Motor neuron (in vitro differentiated cells): ENCODE measurements at regions not wholly inside any gene's neighbourhood (a gene's known extent, or its start where the extent isn't known, plus 50 kb on each side); places are given as distances from the start of the nearest gene placed in this dataset.
"Not testable (repeated sequence)": the region's sequence is repeated elsewhere in the genome, so short reads cannot be mapped to it uniquely, and the experiment has no call there.

Experiments
- ATAC-seq, 8 experiments: fragments of 200-7000 bp; cut with Tn5 transposase; replicated peaks in 6 of 8; 2 replicates each; pipeline ENCODE4 v1.8.0; 2021; ENCODE audit warnings: mild to moderate bottlenecking in 8 of 8, moderate library complexity in 8 of 8
- H3K27ac ChIP-seq, 2 donors: fragments of 250-450 bp; sonication (Bioruptor Pico); 2 replicates each; pipeline ENCODE4 v1.9.0; 2021; ENCODE audit warnings: antibody characterized with exemption in 2 of 2, mild to moderate bottlenecking in 2 of 2, moderate library complexity in 1 of 2
- H3K4me1 ChIP-seq, 2 donors: fragments of 250-450 bp; sonication (Bioruptor Pico); replicated peaks in 1 of 2; 2 replicates each; pipeline ENCODE4 v1.6.1; 2021; ENCODE audit warnings: antibody characterized with exemption in 2 of 2, mild to moderate bottlenecking in 2 of 2, moderate library complexity in 1 of 2
- H3K4me3 ChIP-seq, 5 donors: fragments of 250-450 bp; sonication (Bioruptor Pico); 2 replicates each; pipeline ENCODE4 v1.9.0; 2021; ENCODE audit warnings: antibody characterized with exemption in 5 of 5, mild to moderate bottlenecking in 5 of 5, moderate library complexity in 4 of 5
- WGBS, 10 experiments: fragments of 450-650 bp; shearing (Covaris generic); methylation state at CpG; one replicate each; pipeline ENCODE4 v1.0.0; 2022; 5-methylcytosine and 5-hydroxymethylcytosine counted together
- in situ Hi-C, 9 experiments: fragments of 400-800 bp; cut with MboI; loops; one replicate each; pipeline ENCODE4 v1.15.0; 2021; ENCODE audit warnings: low sequenced_read_pairs in 9 of 9, low pct_unique_long_range_greater_than_20kb in 2 of 9; ENCODE audit not compliant: unreplicated experiment in 9 of 9

DNA sequence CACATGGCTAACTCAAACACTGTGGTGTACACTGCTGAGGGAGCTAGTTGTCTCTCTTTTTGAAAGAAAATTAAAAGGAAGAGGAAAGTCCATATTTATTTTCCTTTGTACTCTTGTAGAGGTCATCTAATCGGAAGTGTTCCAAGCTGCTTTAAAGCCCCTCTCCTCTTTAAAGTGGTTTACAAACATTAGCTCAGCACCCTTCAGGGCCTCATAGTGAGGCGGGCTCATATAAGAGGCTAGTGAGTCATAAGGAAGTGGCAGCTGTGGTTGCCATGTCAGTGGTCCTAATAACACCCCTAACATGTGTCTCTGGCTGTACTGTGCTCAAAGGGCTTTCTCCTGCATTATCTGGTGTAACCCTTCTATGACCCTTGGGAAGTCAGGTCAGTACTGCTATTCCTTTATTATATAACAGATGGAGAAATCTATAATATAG is 104.4 kb upstream of the SERBP1 start:
- Histone ChIP-seq H3K27ac (no peak overlapping the region), H3K4me3 (no peak overlapping the region), H3K4me1 (peaks cover 0 to 5% of the 10 kb centered on the region in 2 donors)
- peak in 6 of 8 experiments; percentile 17 to 69 (median 50) for ATAC-seq
- 40 to 96% (median 85%) methylated on average over 1 to 2 of the region's 2 CpGs; no CpG with 5 or more reads in 2 of the 10 experiments for whole genome bisulfite sequencing, 10 experiments
- in situ Hi-C loops = loop anchor here (5.0 to 25.0 kb wide), 7 partner anchors 153 to 578 kb away; partner anchors contain the start of gene GADD45A (in 1 of the 9)

DNA sequence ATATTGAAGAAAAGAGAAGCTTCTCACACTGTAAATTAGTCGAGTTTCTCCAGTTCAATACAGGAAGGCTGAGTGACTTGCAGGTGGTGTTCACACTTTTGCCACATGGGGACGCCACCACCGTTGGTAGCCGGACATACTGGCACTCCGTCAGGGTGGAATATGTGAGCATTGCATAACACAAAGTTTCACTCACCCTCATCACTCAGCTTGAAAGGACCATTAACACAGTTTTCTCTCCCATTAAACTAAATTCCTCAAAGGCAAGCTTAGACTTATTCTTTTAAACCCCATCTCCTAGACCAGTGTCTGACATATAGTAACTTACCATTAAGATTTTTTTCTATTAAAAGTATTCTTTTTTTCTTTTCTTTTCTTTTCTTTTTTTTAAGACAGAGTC is 105.3 kb upstream of the SERBP1 start:
- Histone ChIP-seq H3K27ac (no peak overlapping the region), H3K4me1 (peaks cover 0 to 5% of the 10 kb centered on the region in 2 donors), H3K4me3 (no peak overlapping the region)
- in situ Hi-C loops = loop anchor here (10.0 to 25.0 kb wide), 6 partner anchors 152 to 577 kb away; partner anchors contain the start of gene GADD45A (in 1 of the 9)
- WGBS, 10 experiments = 0 to 39% (median 21%) methylated on average over 1 to 5 of the region's 5 CpGs; no CpG with 5 or more reads in 2 of the 10 experiments
- ATAC-seq = peak; percentile 61 to 92 (median 76)

DNA sequence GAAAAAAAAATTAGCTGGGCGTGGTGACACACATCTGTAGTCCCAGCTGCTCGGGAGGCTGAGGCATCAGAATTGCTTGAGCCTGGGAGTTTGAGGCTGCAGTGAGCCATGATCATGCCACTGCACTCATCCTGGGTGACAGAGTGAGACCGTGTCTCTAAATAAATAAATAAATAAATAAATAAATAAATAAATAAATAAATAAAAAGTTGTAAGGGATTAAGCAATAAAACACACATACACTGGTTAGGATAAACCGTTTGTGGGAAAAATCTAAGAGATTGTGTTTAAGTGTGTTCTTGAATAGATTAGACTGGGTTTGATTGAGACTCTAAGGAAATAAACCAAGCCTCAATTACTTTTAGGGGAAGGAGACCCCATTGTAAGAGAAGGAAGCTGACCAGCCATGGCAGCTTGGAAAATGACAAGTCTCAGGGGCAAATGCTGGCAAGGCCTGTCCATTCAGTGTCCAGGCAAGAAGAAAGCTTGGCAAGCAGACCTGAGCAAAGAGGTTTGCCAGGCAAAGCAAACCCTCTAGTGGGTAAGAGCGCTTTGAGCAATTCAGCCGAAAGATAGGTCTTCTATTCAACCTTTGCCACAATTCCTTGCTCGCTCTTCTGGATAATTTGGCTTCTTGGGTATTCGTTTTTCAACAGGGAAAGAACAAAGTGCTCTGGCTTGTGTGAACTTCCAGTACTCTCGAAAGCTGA is 106.9 kb upstream of the SERBP1 start:
- H3K27ac ChIP-seq = no peak overlapping the region
- 47 to 100% (median 82%) methylated on average over 2 to 9 of the region's 9 CpGs for WGBS, 10 experiments
- in situ Hi-C loops = loop anchor here (10.0 to 25.0 kb wide), 6 partner anchors 150 to 575 kb away; partner anchors contain the start of gene GADD45A (in 1 of the 9)
- ATAC-seq = peak in 1 of 8 experiments; percentile 49
- H3K4me3 ChIP-seq = no peak overlapping the region
- H3K4me1 ChIP-seq = peaks cover 0 to 5% of the 10 kb centered on the region in 2 donors

DNA sequence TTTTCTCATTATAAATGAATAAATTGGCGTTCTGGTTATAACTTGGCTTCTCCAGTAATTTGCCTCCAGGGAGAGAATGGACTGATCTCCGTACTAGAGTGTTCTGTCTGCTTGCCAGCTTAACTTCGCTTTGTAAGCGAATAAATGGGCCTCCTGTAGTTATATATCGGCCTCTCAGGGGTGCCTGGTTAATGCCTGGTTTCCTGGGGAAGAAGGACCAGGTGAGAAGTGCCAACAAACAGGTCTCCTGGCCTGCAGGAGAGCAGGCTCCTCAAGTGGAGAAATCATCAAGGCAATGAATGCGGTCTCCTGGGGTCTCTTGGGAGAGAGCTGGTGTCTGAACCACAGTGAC is 107.4 kb upstream of the SERBP1 start:
- no peak overlapping the region for H3K27ac ChIP-seq
- H3K4me1 ChIP-seq = peaks cover 0 to 5% of the 10 kb centered on the region in 2 donors
- no peak for ATAC-seq
- no peak overlapping the region for H3K4me3 ChIP-seq
- WGBS, 10 experiments = 70 to 100% (median 92%) methylated on average over 1 to 6 of the region's 6 CpGs; no CpG with 5 or more reads in 2 of the 10 experiments
- in situ Hi-C loops = loop anchor here (10.0 to 25.0 kb wide), 6 partner anchors 150 to 575 kb away; partner anchors contain the start of gene GADD45A (in 1 of the 9)

DNA sequence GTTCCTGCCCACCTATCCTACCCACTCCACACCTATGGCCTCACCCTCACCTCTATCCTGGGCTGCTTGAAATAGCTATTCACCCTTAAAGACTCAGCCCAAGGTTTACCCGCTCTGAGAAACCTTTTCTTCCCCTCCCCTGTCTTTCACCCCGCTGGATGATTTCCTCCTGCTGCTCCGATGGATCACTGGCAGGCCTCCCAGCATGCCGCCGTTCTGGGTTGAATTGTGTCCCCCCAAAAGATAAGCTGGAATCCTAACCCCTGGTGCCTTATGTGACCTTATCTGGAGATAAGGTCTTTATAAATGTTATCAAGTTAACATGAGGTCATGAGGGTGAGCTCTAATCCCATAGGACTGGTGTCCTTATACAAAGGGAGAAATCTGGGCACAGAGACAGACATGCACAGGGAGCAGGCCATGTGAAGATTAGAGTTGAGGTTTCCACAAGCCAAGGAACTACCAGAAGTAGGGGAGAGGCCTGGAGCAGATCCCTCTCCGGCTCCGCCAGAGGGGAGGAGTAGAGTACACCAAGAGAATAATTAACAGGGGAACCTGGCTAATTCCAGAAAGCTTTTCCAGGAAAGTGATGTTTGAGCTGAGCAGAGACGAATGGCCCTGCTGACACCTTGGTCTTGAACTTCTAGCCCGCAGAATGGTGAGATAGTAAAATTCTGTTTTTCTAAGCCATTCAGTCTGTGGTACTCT is 110.0 kb upstream of the SERBP1 start:
- Histone ChIP-seq H3K27ac (no peak overlapping the region), H3K4me3 (no peak overlapping the region), H3K4me1 (no peaks in the 10 kb centered on the region)
- WGBS, 10 experiments = 83 to 100% (median 91%) methylated on average over 2 to 9 of the region's 9 CpGs; no CpG with 5 or more reads in 2 of the 10 experiments
- ATAC-seq = no peak
- in situ Hi-C loops = loop anchor here in 6 of 9 experiments (25.0 kb wide), 3 partner anchors 147 to 572 kb away; partner anchors contain the start of gene GADD45A (in 1 of the 6)

DNA sequence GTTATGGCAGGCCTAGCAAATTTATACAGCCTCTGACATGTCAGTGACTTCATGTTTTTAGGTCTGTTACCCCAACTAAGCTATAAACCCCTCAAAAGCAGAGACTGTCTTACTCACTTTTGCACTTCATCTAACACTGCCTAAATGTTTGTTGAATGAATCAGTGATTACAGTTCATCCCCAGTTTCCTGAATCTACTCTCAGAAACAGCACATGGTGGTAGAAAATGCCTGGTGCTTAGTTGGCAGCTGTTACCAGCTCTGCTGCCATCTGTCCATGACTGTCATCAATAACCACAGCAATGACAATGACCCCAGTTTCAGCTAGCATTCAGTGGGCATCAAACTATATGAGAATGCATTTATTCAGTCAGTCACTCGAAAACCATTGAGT is 110.5 kb upstream of the SERBP1 start:
- ATAC-seq = no peak
- WGBS, 10 experiments = 75 to 100% (median 86%) methylated on average over 1 of the region's 1 CpG; no CpG with 5 or more reads in 6 of the 10 experiments
- H3K4me3 ChIP-seq = no peak overlapping the region
- no peaks in the 10 kb centered on the region for H3K4me1 ChIP-seq
- no peak overlapping the region for H3K27ac ChIP-seq
- in situ Hi-C loops = loop anchor here in 6 of 9 experiments (25.0 kb wide), 3 partner anchors 147 to 572 kb away; partner anchors contain the start of gene GADD45A (in 1 of the 6)

DNA sequence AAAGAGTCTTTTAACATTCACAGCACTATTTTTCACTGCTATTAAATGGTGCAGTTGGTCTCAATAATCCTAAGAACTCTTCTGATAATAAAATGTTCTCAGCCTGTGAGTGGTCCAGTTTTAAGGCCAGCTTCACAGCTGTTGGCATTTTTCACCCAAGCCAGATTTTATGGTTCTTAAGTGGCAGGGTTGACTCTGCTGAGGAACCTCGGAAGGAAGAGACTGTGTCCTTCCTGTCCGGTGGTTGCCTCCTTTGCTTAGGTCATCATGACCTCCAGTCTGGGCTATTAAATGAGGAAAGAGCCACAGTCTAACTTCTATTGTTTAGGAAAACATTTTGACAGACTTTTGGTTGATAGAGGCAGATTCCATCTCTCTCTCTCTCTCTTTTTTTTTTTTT is 112.5 kb upstream of the SERBP1 start:
- in situ Hi-C loops = loop anchor here in 6 of 9 experiments (25.0 kb wide), 3 partner anchors 145 to 570 kb away; partner anchors contain the start of gene GADD45A (in 1 of the 6)
- no peak for ATAC-seq
- Histone ChIP-seq H3K27ac (no peak overlapping the region), H3K4me1 (no peaks in the 10 kb centered on the region), H3K4me3 (no peak overlapping the region)
- WGBS, 10 experiments = 60% methylated on average over 1 of the region's 2 CpGs; no CpG with 5 or more reads in 9 of the 10 experiments

DNA sequence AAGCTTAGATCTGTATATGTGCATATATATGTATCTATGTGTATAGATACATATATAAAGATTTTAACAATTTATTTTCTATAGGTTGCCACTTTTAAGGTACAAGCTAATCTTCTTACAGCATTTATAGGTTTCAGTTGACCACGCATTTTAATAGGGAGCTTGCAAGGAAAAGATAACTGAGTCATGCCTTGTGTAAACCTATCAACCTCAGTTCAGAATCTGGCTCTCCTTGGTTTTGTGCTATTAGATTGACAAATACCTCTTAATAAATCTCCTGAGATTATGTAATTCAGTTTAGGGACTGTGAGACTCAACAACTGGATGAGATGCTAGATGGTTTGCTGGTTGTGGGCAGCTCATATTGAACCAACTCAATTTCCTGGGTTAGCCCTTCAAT is 114.7 kb upstream of the SERBP1 start:
- H3K4me3 ChIP-seq = no peak overlapping the region
- in situ Hi-C loops = loop anchor here in 6 of 9 experiments (25.0 kb wide), 3 partner anchors 142 to 567 kb away; partner anchors contain the start of gene GADD45A (in 1 of the 6)
- no peaks in the 10 kb centered on the region for H3K4me1 ChIP-seq
- no peak for ATAC-seq
- 76 to 100% (median 83%) methylated on average over 1 of the region's 1 CpG; no CpG with 5 or more reads in 3 of the 10 experiments for WGBS, 10 experiments
- no peak overlapping the region for H3K27ac ChIP-seq

DNA sequence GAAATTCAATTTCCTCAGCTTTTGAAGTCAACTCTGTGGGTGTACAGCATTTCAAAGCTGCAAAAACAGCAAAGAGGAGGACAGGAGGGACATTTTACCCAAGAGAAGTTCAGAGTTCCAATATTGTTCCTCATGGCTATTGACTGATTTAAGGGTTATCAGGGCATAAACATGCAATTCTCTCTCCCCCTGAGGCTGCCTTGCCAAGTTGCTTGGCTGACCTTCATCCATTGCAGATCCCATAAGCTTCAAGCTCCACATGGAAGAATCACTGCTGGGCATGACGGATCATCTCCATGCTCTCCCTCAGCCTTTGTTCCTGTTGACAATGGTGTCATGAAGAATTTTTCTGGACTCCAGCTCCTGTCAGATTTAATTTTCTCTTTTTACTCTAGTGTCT is 115.2 kb upstream of the SERBP1 start:
- Histone ChIP-seq H3K4me3 (no peak overlapping the region), H3K27ac (no peak overlapping the region), H3K4me1 (no peaks in the 10 kb centered on the region)
- 85 to 100% (median 100%) methylated on average over 1 of the region's 1 CpG; no CpG with 5 or more reads in 6 of the 10 experiments for WGBS, 10 experiments
- in situ Hi-C loops = loop anchor here in 6 of 9 experiments (25.0 kb wide), 3 partner anchors 142 to 567 kb away; partner anchors contain the start of gene GADD45A (in 1 of the 6)
- ATAC-seq = no peak

DNA sequence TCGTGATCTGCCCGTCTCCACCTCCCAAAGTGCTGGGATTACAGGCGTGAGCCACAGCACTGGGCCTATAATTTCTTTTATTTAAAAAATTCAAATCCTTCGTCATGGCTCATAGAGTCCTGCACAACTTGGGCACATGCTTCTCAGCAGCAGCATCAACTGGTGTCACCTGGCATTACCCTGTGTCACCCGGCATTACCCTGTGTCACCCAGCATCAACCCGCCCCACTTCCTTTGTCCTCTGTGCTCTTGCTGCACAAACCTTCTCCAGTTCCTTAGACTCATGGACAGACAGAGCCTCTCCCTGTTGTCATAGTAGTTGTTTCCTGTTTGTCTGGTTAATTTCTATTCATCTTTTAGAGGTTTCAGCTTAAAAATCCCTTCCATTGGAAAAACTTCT is 121.2 kb upstream of the SERBP1 start:
- in situ Hi-C loops = loop anchor here in 1 of 9 experiments (10.0 kb wide), 1 partner anchor 153 kb away; no protein-coding TSS in a partner anchor
- WGBS, 10 experiments = 60 to 100% (median 94%) methylated on average over 1 to 6 of the region's 6 CpGs; no CpG with 5 or more reads in 1 of the 10 experiments

DNA sequence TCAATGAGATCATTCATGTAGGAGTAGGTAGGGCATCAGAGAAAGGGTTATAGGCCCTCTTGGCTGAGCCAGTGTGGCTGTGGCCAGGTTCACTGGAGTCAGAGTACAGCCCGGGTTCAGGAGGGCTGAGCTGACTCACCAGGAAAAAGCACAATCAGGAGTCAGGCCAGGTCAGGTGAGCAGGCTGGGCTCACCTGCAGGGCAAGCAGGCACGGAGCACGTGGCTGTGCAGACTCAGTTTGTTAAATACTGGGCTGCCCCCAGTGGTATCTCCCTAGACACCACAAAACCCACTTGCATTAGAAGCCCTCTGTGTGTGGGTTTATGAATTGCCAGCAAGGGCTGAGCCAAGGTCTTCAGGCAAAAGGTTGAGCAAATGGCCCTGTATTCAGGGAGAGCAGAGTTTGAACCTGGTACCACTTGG is 122.1 kb upstream of the SERBP1 start:
- H3K27ac ChIP-seq = no peak overlapping the region
- in situ Hi-C loops = loop anchor here in 1 of 9 experiments (10.0 kb wide), 1 partner anchor 152 kb away; no protein-coding TSS in a partner anchor

More for the DNA sequence above, 121.2 kb upstream of the SERBP1 start:
- Histone ChIP-seq H3K4me1 (no peaks in the 10 kb centered on the region), H3K4me3 (no peak overlapping the region), H3K27ac (no peak overlapping the region)
- ATAC-seq = no peak

DNA sequence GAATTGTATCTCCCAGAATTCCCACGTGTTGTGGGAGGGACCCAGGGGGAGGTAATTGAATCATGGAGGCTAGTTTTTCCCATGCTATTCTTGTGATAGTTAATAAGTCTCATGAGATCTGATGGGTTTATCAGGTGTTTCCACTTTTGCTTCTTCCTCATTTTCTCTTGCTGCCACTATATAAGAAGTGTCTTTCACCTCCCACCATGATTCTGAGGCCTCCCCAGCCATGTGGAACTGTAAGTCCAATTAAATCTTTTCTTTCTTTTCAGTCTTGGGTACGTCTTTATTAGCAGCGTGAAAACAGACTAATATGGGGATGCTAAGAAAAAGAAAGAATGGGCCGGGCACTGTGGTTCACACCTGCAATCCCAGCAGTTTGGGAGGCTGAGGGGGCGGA is 124.0 kb upstream of the SERBP1 start:
- not testable (repeated sequence) for H3K4me3 ChIP-seq, H3K4me1 ChIP-seq, H3K27ac ChIP-seq, ATAC-seq
- 80 to 100% (median 96%) methylated on average over 1 to 4 of the region's 5 CpGs; no CpG with 5 or more reads in 3 of the 10 experiments for WGBS, 10 experiments
- in situ Hi-C loops = loop anchor here in 1 of 9 experiments (10.0 kb wide), 1 partner anchor 151 kb away; no protein-coding TSS in a partner anchor

More for the DNA sequence above, 122.1 kb upstream of the SERBP1 start:
- Histone ChIP-seq H3K4me3 (no peak overlapping the region), H3K4me1 (no peaks in the 10 kb centered on the region)
- WGBS, 10 experiments = 63 to 100% (median 89%) methylated on average over 1 to 3 of the region's 3 CpGs; no CpG with 5 or more reads in 4 of the 10 experiments
- no peak for ATAC-seq
